NCI-H69 (cell line): ENCODE measurements at regions not wholly inside any gene's neighbourhood (a gene's known extent, or its start where the extent isn't known, plus 50 kb on each side); places are given as distances from the start of the nearest gene placed in this dataset.
"Not testable (repeated sequence)": the region's sequence is repeated elsewhere in the genome, so short reads cannot be mapped to it uniquely, and the experiment has no call there.

Experiments used
- DNase-seq: peaks from one replicate; lab custom pipeline; 2025; lab: John Stamatoyannopoulos, UW

- DNase-seq: no peak
Observed at GRCh38 chr9:111148052-111149017, 110.1 kb upstream of the LPAR1 start.

- no peak for DNase-seq
Observed at GRCh38 chr9:111147041-111147440, 108.8 kb upstream of the LPAR1 start.

GRCh38 chr9:111144741-111145140 is 106.5 kb upstream of the LPAR1 start:
- DNase-seq: no peak

- DNase-seq: no peak
Observed at GRCh38 chr9:111136180-111136579, 97.9 kb upstream of the LPAR1 start.

- DNase-seq: no peak
Observed at GRCh38 chr9:111131211-111131610, 92.9 kb upstream of the LPAR1 start.

GRCh38 chr9:111120526-111120925 is 82.3 kb upstream of the LPAR1 start:
- DNase-seq: no peak

GRCh38 chr9:111118256-111118948 is 80.1 kb upstream of the LPAR1 start:
- DNase-seq: no peak

GRCh38 chr9:111114486-111114885 is 76.2 kb upstream of the LPAR1 start:
- no peak for DNase-seq

GRCh38 chr9:111113712-111114111 is 75.4 kb upstream of the LPAR1 start:
- DNase-seq: no peak

GRCh38 chr9:111110805-111111204 is 72.5 kb upstream of the LPAR1 start:
- DNase-seq: no peak

- no peak for DNase-seq
Observed at GRCh38 chr9:111108946-111109345, 70.7 kb upstream of the LPAR1 start.

GRCh38 chr9:111107141-111107540 is 68.9 kb upstream of the LPAR1 start:
- DNase-seq: no peak

- no peak for DNase-seq
Observed at GRCh38 chr9:111106202-111106601, 67.9 kb upstream of the LPAR1 start.

- DNase-seq: no peak
Observed at GRCh38 chr9:111102793-111103464, 64.7 kb upstream of the LPAR1 start.

- peak; percentile 75 for DNase-seq
Observed at GRCh38 chr9:111099199-111100008, 61.1 kb upstream of the LPAR1 start.

- no peak for DNase-seq
Observed at GRCh38 chr9:111098093-111098492, 59.8 kb upstream of the LPAR1 start.

- DNase-seq: peak; percentile 3
Observed at GRCh38 chr9:111096051-111096450, 57.8 kb upstream of the LPAR1 start.

- DNase-seq: no peak
Observed at GRCh38 chr9:111095441-111095840, 57.2 kb upstream of the LPAR1 start.

- DNase-seq: no peak
Observed at GRCh38 chr9:111094958-111095357, 56.7 kb upstream of the LPAR1 start.

- no peak for DNase-seq
Observed at GRCh38 chr9:111094433-111094924, 56.2 kb upstream of the LPAR1 start.

GRCh38 chr9:111092167-111092566 is 53.9 kb upstream of the LPAR1 start:
- DNase-seq: not testable (repeated sequence)
